HepG2 (cell line): ENCODE measurements at regions not wholly inside any gene's neighbourhood (a gene's known extent, or its start where the extent isn't known, plus 50 kb on each side); places are given as distances from the start of the nearest gene placed in this dataset.

Experiments used
- CHCHD3 ChIP-seq: sonication (generic); formaldehyde crosslinking; IDR thresholded peaks from 2 replicates; pipeline ENCODE4 v1.8.0; 2022; ENCODE audit warnings: mild to moderate bottlenecking, missing genetic modification reagents, moderate library complexity
- CTCF ChIP-seq: sonication (generic); formaldehyde crosslinking; IDR thresholded peaks from 2 replicates; pipeline ENCODE4 v1.5.0; 2020; ENCODE audit warnings: mild to moderate bottlenecking, missing genetic modification reagents, moderate library complexity
- HDAC2 ChIP-seq: sonication (generic); formaldehyde crosslinking; IDR thresholded peaks from 2 replicates; pipeline ENCODE4 v1.4.0; 2020; ENCODE audit warnings: missing genetic modification reagents
- MEIS2 ChIP-seq: sonication (generic); formaldehyde crosslinking; IDR thresholded peaks from 2 replicates; pipeline ENCODE4 v1.9.0; 2021; ENCODE audit warnings: mild to moderate bottlenecking, missing genetic modification reagents
- MLX ChIP-seq: IDR thresholded peaks from 2 replicates; pipeline ENCODE4 v1.6.1; 2016
- SAFB2 ChIP-seq: sonication (generic); formaldehyde crosslinking; IDR thresholded peaks from 2 replicates; pipeline ENCODE4 v1.5.1; 2020; ENCODE audit warnings: missing genetic modification reagents, low read depth, mild to moderate bottlenecking, borderline replicate concordance
- STAG1 ChIP-seq: sonication (generic); formaldehyde crosslinking; IDR thresholded peaks from 2 replicates; pipeline ENCODE4 v1.4.0; 2020; ENCODE audit warnings: missing genetic modification reagents
- TAF1 ChIP-seq: sonication (generic); formaldehyde crosslinking; IDR thresholded peaks from 2 replicates; pipeline ENCODE4 v1.4.0; 2020; ENCODE audit warnings: missing genetic modification reagents
- TF ChIP-seq, protein P1 (sequence below): IDR thresholded peaks from 2 replicates; pipeline ENCODE4 v1.6.1; 2016; ENCODE audit warnings: missing compliant biosample characterization, missing genetic modification reagents, borderline replicate concordance
- TF ChIP-seq, protein P2 (sequence below): sonication (generic); formaldehyde crosslinking; IDR thresholded peaks from 2 replicates; pipeline ENCODE4 v1.8.1; 2023; ENCODE audit warnings: mild to moderate bottlenecking, missing genetic modification reagents

DNA sequence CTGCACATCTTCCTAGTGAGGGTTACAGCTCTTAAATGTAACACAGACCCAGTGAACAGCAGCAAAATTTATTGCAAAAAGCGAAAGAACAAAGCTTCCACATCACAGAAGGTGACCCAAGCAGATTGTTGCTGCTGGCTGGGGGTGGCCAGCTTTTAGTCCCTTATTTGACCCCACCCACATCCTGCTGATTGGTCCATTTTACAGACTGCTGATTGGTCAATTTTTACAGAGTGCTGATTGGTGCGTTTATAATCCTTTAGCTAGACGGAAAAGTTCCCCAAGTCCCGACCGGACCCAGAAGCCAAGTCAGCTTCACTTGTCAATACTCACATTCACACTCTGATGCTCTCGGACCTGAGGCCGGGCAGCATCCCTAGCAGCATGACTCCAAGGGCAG is 154.5 kb upstream of the ATP10A start:
- TF ChIP-seq CHCHD3 (CRISPR knock-in tag) (no peak), MEIS2 (CRISPR knock-in tag) (no peak), MLX (CRISPR knock-in tag) (no peak), STAG1 (CRISPR knock-in tag) (no peak), CTCF (CRISPR knock-in tag) (no peak), HDAC2 (CRISPR knock-in tag) (no peak), TAF1 (CRISPR knock-in tag) (no peak), SAFB2 (CRISPR knock-in tag) (no peak)
- TF ChIP-seq, protein P1, sequence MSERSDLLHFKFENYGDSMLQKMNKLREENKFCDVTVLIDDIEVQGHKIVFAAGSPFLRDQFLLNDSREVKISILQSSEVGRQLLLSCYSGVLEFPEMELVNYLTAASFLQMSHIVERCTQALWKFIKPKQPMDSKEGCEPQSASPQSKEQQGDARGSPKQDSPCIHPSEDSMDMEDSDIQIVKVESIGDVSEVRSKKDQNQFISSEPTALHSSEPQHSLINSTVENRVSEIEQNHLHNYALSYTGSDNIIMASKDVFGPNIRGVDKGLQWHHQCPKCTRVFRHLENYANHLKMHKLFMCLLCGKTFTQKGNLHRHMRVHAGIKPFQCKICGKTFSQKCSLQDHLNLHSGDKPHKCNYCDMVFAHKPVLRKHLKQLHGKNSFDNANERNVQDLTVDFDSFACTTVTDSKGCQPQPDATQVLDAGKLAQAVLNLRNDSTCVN (CRISPR knock-in tag) = no peak
- TF ChIP-seq, protein P2, sequence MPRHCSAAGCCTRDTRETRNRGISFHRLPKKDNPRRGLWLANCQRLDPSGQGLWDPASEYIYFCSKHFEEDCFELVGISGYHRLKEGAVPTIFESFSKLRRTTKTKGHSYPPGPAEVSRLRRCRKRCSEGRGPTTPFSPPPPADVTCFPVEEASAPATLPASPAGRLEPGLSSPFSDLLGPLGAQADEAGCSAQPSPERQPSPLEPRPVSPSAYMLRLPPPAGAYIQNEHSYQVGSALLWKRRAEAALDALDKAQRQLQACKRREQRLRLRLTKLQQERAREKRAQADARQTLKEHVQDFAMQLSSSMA (CRISPR knock-in tag) = no peak
